Body of pancreas (tissue), 4 donors: ENCODE measurements at regions not wholly inside any gene's neighbourhood (a gene's known extent, or its start where the extent isn't known, plus 50 kb on each side); places are given as distances from the start of the nearest gene placed in this dataset.

Experiments used
- ATAC-seq: fragments of 150-250 bp; one replicate; pipeline ENCODE4 v1.9.1; 2016
- DNase-seq, 4 donors: peaks; one replicate each; pipeline ENCODE4 v3.0.0-alpha.2; 2019
- H3K27ac ChIP-seq, 4 donors: fragments of 200-600 bp; sonication (generic); 1 replicate in 3 of 4; 2 replicates in 1 of 4; pipeline versions ENCODE4 v1.5.1 to v1.6.1; 2016 to 2019; ENCODE audit warnings: mild to moderate bottlenecking in 1 of 4, mixed read lengths in 1 of 4, moderate library complexity in 1 of 4
- H3K27me3 ChIP-seq, 2 donors: fragments of 200-600 bp; sonication (generic); one replicate each; pipeline ENCODE4 v1.6.0; 2016; ENCODE audit warnings: mild to moderate bottlenecking in 1 of 2
- H3K36me3 ChIP-seq, 2 donors: fragments of 200-600 bp; sonication (generic); replicated peaks in 1 of 2; 2 replicates each; pipeline ENCODE4 v1.5.1; 2016; ENCODE audit warnings: low read depth in 2 of 2; ENCODE audit not compliant: insufficient read depth in 1 of 2
- H3K4me1 ChIP-seq: fragments of 200-600 bp; sonication (generic); one replicate; pipeline ENCODE4 v1.6.0; 2016
- H3K4me3 ChIP-seq, 2 donors: fragments of 200-600 bp; sonication (generic); 1 replicate in 1 of 2; 2 replicates in 1 of 2; pipeline ENCODE4 v1.5.1; 2016 to 2019
- H3K9me3 ChIP-seq, 3 donors: fragments of 200-600 bp; sonication (generic); 1 replicate in 2 of 3; 2 replicates in 1 of 3; pipeline ENCODE4 v1.5.1; 2016
- POLR2A ChIP-seq, 3 donors: fragments of 450-650 bp; IDR thresholded peaks; one replicate each; pipeline ENCODE4 v1.6.1; 2016; ENCODE audit warnings: antibody characterized with exemption in 3 of 3, mild to moderate bottlenecking in 2 of 3
- WGBS, 2 donors: methylation state at CpG; one replicate each; pipeline ENCODE4 v1.1.5; 2017; 5-methylcytosine and 5-hydroxymethylcytosine counted together
- intact Hi-C: fragments of 100-400 bp; cut with DNase I; formaldehyde crosslinking; loops from one replicate; pipeline ENCODE4 v1.15.1; 2023
- TF ChIP-seq, protein P1 (sequence below), 7 experiments: fragments of 450-650 bp in 4 of 7; fragments of 200-600 bp in 3 of 7; sonication (generic) in 3 of 7; IDR thresholded peaks; one replicate each; pipeline ENCODE4 v1.5.1; 2016 to 2019; ENCODE audit warnings: antibody characterized with exemption in 7 of 7

DNA sequence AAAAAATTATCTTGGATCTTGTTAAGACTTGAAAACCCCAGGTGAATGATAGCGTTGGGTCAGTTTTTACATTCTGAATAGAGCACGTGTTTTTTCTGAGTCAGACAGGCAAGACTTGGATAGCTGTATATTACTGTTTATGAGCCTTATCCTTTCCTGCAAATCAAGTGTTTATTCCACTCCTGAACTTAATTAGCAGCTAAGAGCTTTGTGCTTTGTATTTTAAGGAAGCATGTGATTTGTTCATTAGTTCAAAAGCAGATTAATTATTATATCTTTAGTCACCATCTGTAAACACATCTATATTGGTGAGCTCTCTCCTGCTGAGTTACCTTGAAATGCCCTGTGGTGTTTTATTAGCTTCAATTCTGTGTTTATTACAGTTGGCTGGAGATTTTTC, 98.6 kb upstream of the PRPS1L1 start:
- Histone ChIP-seq H3K36me3 (no peaks in the 10 kb centered on the region), H3K4me1 (no peaks in the 10 kb centered on the region), H3K9me3 (no peaks in the 10 kb centered on the region), H3K4me3 (no peak overlapping the region), H3K27ac (peak overlapping the region in 2 of 4 donors; percentile 25 to 47), H3K27me3 (peaks cover 0 to 2% of the 10 kb centered on the region in 2 donors)
- 44 to 50% methylated on average over 2 of the region's 2 CpGs for WGBS, 2 donors
- intact Hi-C loops: no loop called here
- DNase-seq (no peak), ATAC-seq (peak; percentile 70)
- TF ChIP-seq, protein P1, sequence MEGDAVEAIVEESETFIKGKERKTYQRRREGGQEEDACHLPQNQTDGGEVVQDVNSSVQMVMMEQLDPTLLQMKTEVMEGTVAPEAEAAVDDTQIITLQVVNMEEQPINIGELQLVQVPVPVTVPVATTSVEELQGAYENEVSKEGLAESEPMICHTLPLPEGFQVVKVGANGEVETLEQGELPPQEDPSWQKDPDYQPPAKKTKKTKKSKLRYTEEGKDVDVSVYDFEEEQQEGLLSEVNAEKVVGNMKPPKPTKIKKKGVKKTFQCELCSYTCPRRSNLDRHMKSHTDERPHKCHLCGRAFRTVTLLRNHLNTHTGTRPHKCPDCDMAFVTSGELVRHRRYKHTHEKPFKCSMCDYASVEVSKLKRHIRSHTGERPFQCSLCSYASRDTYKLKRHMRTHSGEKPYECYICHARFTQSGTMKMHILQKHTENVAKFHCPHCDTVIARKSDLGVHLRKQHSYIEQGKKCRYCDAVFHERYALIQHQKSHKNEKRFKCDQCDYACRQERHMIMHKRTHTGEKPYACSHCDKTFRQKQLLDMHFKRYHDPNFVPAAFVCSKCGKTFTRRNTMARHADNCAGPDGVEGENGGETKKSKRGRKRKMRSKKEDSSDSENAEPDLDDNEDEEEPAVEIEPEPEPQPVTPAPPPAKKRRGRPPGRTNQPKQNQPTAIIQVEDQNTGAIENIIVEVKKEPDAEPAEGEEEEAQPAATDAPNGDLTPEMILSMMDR (IDR thresholded peaks at IDR 0.05): no peak
- no peak for TF ChIP-seq POLR2A (IDR thresholded peaks at IDR 0.05)

DNA sequence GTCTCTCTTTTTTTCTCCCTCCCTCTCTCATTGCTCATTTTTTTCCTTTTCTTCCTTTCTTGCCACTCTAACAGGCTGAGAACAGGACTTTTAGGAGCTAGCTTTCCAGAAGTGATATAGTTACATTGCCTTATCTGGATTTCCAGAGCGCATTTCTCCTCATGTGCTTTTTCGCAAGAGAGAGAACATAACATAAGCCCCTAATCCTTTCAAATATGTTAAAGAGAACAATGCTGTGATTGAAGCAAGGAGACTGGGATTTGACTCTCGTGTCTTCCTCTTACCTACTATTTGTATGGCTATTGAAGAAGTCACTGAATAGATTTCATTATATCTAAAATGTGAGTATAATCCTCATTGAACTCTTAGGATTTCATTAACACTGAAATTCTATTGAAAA, 101.2 kb upstream of the PRPS1L1 start:
- no peaks in the 10 kb centered on the region for H3K9me3 ChIP-seq
- no peaks in the 10 kb centered on the region for H3K4me1 ChIP-seq
- intact Hi-C loops: no loop called here
- H3K4me3 ChIP-seq: no peak overlapping the region
- DNase-seq: no peak
- no peaks in the 10 kb centered on the region for H3K27me3 ChIP-seq
- 73 to 87% methylated on average over 3 of the region's 3 CpGs for WGBS, 2 donors
- no peak for ATAC-seq
- no peaks in the 10 kb centered on the region for H3K36me3 ChIP-seq
- H3K27ac ChIP-seq: no peak overlapping the region
- TF ChIP-seq, protein P1 (IDR thresholded peaks at IDR 0.05): no peak
- no peak for TF ChIP-seq POLR2A (IDR thresholded peaks at IDR 0.05)

DNA sequence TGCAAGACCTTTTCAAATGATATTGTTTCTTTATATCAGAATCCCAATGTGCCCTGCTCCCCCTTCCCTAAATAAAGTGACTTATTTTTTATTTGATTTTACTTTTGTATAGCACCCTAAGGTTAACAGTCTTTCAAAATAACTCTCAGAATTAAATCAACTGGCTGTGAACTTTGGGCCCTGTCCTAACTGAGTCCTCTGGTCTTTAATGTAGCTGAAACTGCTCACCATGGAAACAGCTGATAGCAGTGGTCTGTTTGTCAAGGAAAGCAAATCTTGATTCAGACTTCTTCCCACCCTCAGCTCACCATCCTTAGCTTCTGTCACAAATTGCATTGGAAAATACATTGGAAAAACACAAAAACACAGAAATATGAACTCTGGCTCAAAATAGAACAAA, 105.2 kb upstream of the PRPS1L1 start:
- Histone ChIP-seq H3K9me3 (no peaks in the 10 kb centered on the region), H3K36me3 (no peaks in the 10 kb centered on the region), H3K4me1 (no peaks in the 10 kb centered on the region), H3K4me3 (no peak overlapping the region), H3K27me3 (no peaks in the 10 kb centered on the region), H3K27ac (no peak overlapping the region)
- TF ChIP-seq, protein P1 (IDR thresholded peaks at IDR 0.05): no peak
- TF ChIP-seq POLR2A (IDR thresholded peaks at IDR 0.05): no peak
- intact Hi-C loops: no loop called here
- ATAC-seq (no peak), DNase-seq (no peak)

DNA sequence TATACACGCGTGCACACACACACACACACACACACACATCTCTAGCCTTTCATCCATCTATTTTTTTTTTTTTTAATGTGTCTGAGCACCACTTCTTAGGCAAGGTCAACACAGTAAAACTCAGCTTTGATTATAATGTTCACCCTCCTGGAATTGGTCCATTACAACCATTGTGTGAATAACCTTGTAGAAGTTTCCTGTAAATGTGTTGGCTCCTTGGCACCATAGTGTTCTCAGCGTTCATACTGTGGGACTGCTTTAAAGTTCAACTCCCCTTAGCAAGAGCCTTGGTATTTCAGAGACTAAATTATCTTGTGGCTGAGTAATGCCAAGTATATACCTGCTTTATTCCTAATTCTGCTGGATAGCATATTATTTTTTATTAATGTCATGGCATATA, 106.3 kb upstream of the PRPS1L1 start:
- DNase-seq (no peak), ATAC-seq (no peak)
- 59 to 62% methylated on average over 3 of the region's 3 CpGs for WGBS, 2 donors
- Histone ChIP-seq H3K4me1 (no peaks in the 10 kb centered on the region), H3K9me3 (no peaks in the 10 kb centered on the region), H3K27me3 (no peaks in the 10 kb centered on the region), H3K36me3 (no peaks in the 10 kb centered on the region), H3K4me3 (no peak overlapping the region), H3K27ac (no peak overlapping the region)
- intact Hi-C loops: no loop called here
- no peak for TF ChIP-seq POLR2A (IDR thresholded peaks at IDR 0.05)
- TF ChIP-seq, protein P1 (IDR thresholded peaks at IDR 0.05): no peak

DNA sequence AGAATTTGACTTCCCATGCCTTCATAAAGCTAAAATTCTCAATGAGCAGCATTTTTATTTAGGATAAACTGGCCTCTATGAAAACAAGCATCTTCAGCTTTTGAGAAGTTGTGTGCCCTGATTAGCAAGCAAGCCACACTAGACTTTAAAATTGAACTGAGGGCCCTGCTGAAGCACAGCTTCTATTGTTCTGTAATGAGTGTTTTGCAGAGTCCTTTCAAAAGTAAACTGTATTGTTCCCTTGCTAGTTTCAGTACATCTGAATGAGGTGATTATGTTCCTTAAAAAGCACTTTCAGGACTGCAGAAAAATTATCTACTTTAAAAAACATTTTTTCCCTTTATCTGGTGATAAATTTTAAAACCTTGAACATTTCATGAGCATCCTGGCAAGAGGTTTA, 113.3 kb upstream of the PRPS1L1 start:
- no peak for DNase-seq
- Histone ChIP-seq H3K4me1 (no peaks in the 10 kb centered on the region), H3K27ac (no peak overlapping the region), H3K4me3 (no peak overlapping the region), H3K9me3 (no peaks in the 10 kb centered on the region), H3K27me3 (no peaks in the 10 kb centered on the region), H3K36me3 (no peaks in the 10 kb centered on the region)
- ATAC-seq: no peak
- TF ChIP-seq, protein P1 (IDR thresholded peaks at IDR 0.05): no peak
- TF ChIP-seq POLR2A (IDR thresholded peaks at IDR 0.05): no peak
- intact Hi-C loops: no loop called here
